ENCODE measurements at regions not wholly inside any gene's neighbourhood (a gene's known extent, or its start where the extent isn't known, plus 50 kb on each side); places are given as distances from the start of the nearest gene placed in this dataset.

- TF ChIP-seq CTCF (IDR thresholded peaks at IDR 0.05) (no peak), POLR2A (IDR thresholded peaks at IDR 0.05) (no peak)
These were observed 1752.4 kb upstream of the FLRT2 start for GRCh38 chr14:83777516-83777915.
